ENCODE measurements at regions not wholly inside any gene's neighbourhood (a gene's known extent, or its start where the extent isn't known, plus 50 kb on each side); places are given as distances from the start of the nearest gene placed in this dataset.

- TF ChIP-seq POLR2A (IDR thresholded peaks at IDR 0.05) (no peak), CTCF (IDR thresholded peaks at IDR 0.05) (no peak)
These were observed 259.9 kb upstream of the SLCO3A1 start for GRCh38 chr15:91593653-91594052.

Data from testis (tissue), 2 donors.